HepG2 (cell line): ENCODE measurements at regions not wholly inside any gene's neighbourhood (a gene's known extent, or its start where the extent isn't known, plus 50 kb on each side); places are given as distances from the start of the nearest gene placed in this dataset.

ENCODE experiments used
- ATAC-seq: fragments of 200-7000 bp; cut with Tn5 transposase; 3 replicates; pipeline ENCODE4 v1.9.1; 2020; ENCODE audit warnings: mild to moderate bottlenecking, moderate library complexity
- BruUV-seq: library from RNA; stranded (reverse); fragments of 400-500 nt; replicated peaks from 2 replicates; lab custom pipeline; 2021; lab: Mats Ljungman, UMichigan
- CTCF ChIA-PET: fragments of 300-600 bp; formaldehyde crosslinking; extraction: SDS; loops from one replicate; lab custom pipeline; 2021; ENCODE audit warnings: low total read pairs, inconsistent platforms, low intra/inter-chr PET ratio; lab: Yijun Ruan, JAX
- POLR2A ChIA-PET: fragments of 350-600 bp; sonication (Branson Sonifier 250); formaldehyde crosslinking; loops from one replicate; lab custom pipeline; 2020; ENCODE audit warnings: antibody characterized with exemption, inconsistent platforms; lab: Yijun Ruan, JAX
- DNase-seq: peaks from one replicate; pipeline ENCODE4 v3.0.0-alpha.2; 2015; ENCODE audit warnings: low spot score
- FAIRE-seq: peaks from 3 replicates; lab custom pipeline; 2011; peaks lifted over from hg19 to GRCh38; lab: Jason Lieb, UNC
- H2AFZ ChIP-seq: one replicate; pipeline ENCODE4 v1.6.1; 2011; ENCODE audit warnings: low read length, inconsistent platforms
- H3K27ac ChIP-seq: fragments of 300-600 bp; 3 replicates; pipeline ENCODE4 v1.8.0; 2011; ENCODE audit warnings: mixed run types, mild to moderate bottlenecking, mixed read lengths, low read length, inconsistent platforms; ENCODE audit not compliant: insufficient read depth; ENCODE audit errors: extremely low read length
- H3K27me3 ChIP-seq, 2 experiments: fragments of 200-600 bp in 1 of 2; 2 replicates in 1 of 2; 3 replicates in 1 of 2; pipeline versions ENCODE4 v1.6.0 to v1.8.0; 2011; ENCODE audit warnings: low read length in 2 of 2, mild to moderate bottlenecking in 2 of 2, moderate library complexity in 2 of 2, inconsistent platforms in 1 of 2; ENCODE audit not compliant: insufficient read depth in 2 of 2, control insufficient read depth in 1 of 2
- H3K36me3 ChIP-seq, 2 experiments: fragments of 200-600 bp in 1 of 2; replicated peaks in 1 of 2; 2 replicates in 1 of 2; 3 replicates in 1 of 2; pipeline versions ENCODE4 v1.5.1 to v1.8.0; 2011; ENCODE audit warnings: low read length in 2 of 2, inconsistent platforms in 1 of 2; ENCODE audit not compliant: insufficient read depth in 2 of 2, control insufficient read depth in 1 of 2
- H3K4me1 ChIP-seq: 2 replicates; pipeline ENCODE4 v1.5.1; 2012; ENCODE audit warnings: low read length, inconsistent platforms; ENCODE audit not compliant: insufficient read depth
- H3K4me2 ChIP-seq: 2 replicates; pipeline ENCODE4 v1.6.0; 2011; ENCODE audit warnings: low read depth, low read length, inconsistent platforms
- H3K4me3 ChIP-seq, 3 experiments: fragments of 200-600 bp in 1 of 3; sonication (generic), shearing (Covaris generic) in 1 of 3; replicated peaks in 1 of 3; 2 replicates each; pipeline ENCODE4 v1.5.1; 2011 to 2016; ENCODE audit warnings: low read length in 3 of 3, inconsistent platforms in 2 of 3, low read depth in 2 of 3, mild to moderate bottlenecking in 2 of 3, control low read depth in 1 of 3, mixed read lengths in 1 of 3; ENCODE audit not compliant: insufficient read depth in 1 of 3
- H3K79me2 ChIP-seq: one replicate; pipeline ENCODE4 v1.6.1; 2011; ENCODE audit warnings: low read length, inconsistent platforms; ENCODE audit not compliant: insufficient read depth
- H3K9ac ChIP-seq: 2 replicates; pipeline ENCODE4 v1.6.0; 2011; ENCODE audit warnings: mild to moderate bottlenecking, low read depth, low read length, inconsistent platforms; ENCODE audit not compliant: insufficient read depth
- H3K9me3 ChIP-seq: 2 replicates; pipeline ENCODE4 v1.5.1; 2012; ENCODE audit warnings: mild to moderate bottlenecking, low read length
- H4K20me1 ChIP-seq: 2 replicates; pipeline ENCODE4 v1.6.0; 2011; ENCODE audit warnings: inconsistent platforms, mild to moderate bottlenecking, low read length, moderate library complexity; ENCODE audit not compliant: insufficient read depth
- CHD4 ChIP-seq: fragments of 200-600 bp; sonication (generic); IDR thresholded peaks from 2 replicates; pipeline ENCODE4 v1.7.0; 2017; ENCODE audit warnings: mild to moderate bottlenecking, low read length, borderline replicate concordance
- HMGXB3 ChIP-seq: sonication (generic); formaldehyde crosslinking; IDR thresholded peaks from 2 replicates; pipeline ENCODE4 v1.4.0; 2020; ENCODE audit warnings: missing genetic modification reagents, borderline replicate concordance
- HNRNPH1 ChIP-seq: fragments of 200-400 bp; formaldehyde crosslinking; optimal IDR thresholded peaks from 2 replicates; pipeline ENCODE3; 2017; ENCODE audit warnings: mild to moderate bottlenecking, low read depth, low read length
- MEF2D ChIP-seq: sonication (generic); formaldehyde crosslinking; IDR thresholded peaks from 2 replicates; pipeline ENCODE4 v1.5.1; 2020; ENCODE audit warnings: mild to moderate bottlenecking, missing genetic modification reagents
- MTF1 ChIP-seq: sonication (generic); formaldehyde crosslinking; IDR thresholded peaks from 2 replicates; pipeline ENCODE4 v1.5.0; 2020; ENCODE audit warnings: missing genetic modification reagents
- RARG ChIP-seq: sonication (generic); formaldehyde crosslinking; IDR thresholded peaks from 2 replicates; pipeline ENCODE4 v1.4.0; 2020; ENCODE audit warnings: low read depth, mild to moderate bottlenecking, missing genetic modification reagents
- TEF ChIP-seq: sonication (generic); formaldehyde crosslinking; IDR thresholded peaks from 2 replicates; pipeline ENCODE4 v1.5.0; 2020; ENCODE audit warnings: missing genetic modification reagents
- ZBTB21 ChIP-seq: sonication (generic); formaldehyde crosslinking; IDR thresholded peaks from 2 replicates; pipeline ENCODE4 v1.4.0; 2020; ENCODE audit warnings: missing genetic modification reagents
- ZBTB43 ChIP-seq: sonication (generic); formaldehyde crosslinking; conservative IDR thresholded peaks from 2 replicates; pipeline ENCODE4 v1.4.0; 2020; ENCODE audit warnings: missing genetic modification reagents
- ZNF333 ChIP-seq: sonication (generic); formaldehyde crosslinking; IDR thresholded peaks from 2 replicates; pipeline ENCODE4 v1.4.0; 2020; ENCODE audit warnings: mild to moderate bottlenecking, missing genetic modification reagents, borderline replicate concordance
- ZNF619 ChIP-seq: sonication (generic); formaldehyde crosslinking; IDR thresholded peaks from 2 replicates; pipeline ENCODE4 v1.4.0; 2020; ENCODE audit warnings: mild to moderate bottlenecking, missing genetic modification reagents
- WGBS: methylation state at CpG from one replicate; pipeline ENCODE4 v1.1.6; 2017; ENCODE audit warnings: low lambda C conversion rate; 5-methylcytosine and 5-hydroxymethylcytosine counted together
- in situ Hi-C: cut with HindIII; loops from 2 replicates; pipeline ENCODE4 v1.10.0; 2017; ENCODE audit warnings: low pct_unique_long_range_greater_than_20kb; ENCODE audit not compliant: extremely low pct_ligation_motif_present
- intact Hi-C: fragments of 100-400 bp; cut with micrococcal nuclease; formaldehyde crosslinking; loops from one replicate; pipeline ENCODE4 v1.10.0; 2022; ENCODE audit not compliant: unreplicated experiment

- Histone ChIP-seq H3K9me3 (no peaks in the 10 kb centered on the region), H3K27ac (no peak overlapping the region), H3K9ac (no peak overlapping the region), H4K20me1 (no peaks in the 10 kb centered on the region), H3K36me3 (no peaks in the 10 kb centered on the region), H3K79me2 (no peaks in the 10 kb centered on the region), H3K4me2 (no peak overlapping the region), H3K27me3 (no peaks in the 10 kb centered on the region; a peak in 1 of 5 replicates), H2AFZ (no peak overlapping the region), H3K4me1 (no peaks in the 10 kb centered on the region), H3K4me3 (no peak overlapping the region)
- BruUV-seq = no TSS peak
- no peak for DNase-seq
- intact Hi-C loops (no loop called here), in situ Hi-C loops (no loop called here)
- WGBS = 38% methylated on average over 7 of the region's 7 CpGs
- no peak for ATAC-seq
- no peak for TF ChIP-seq CHD4
- no peak for TF ChIP-seq RARG (CRISPR knock-in tag)
- no peak for TF ChIP-seq TEF (CRISPR knock-in tag)
- TF ChIP-seq MTF1 (CRISPR knock-in tag) = no peak
- TF ChIP-seq MEF2D (CRISPR knock-in tag) = no peak
- no peak for TF ChIP-seq ZBTB43
- no peak for TF ChIP-seq HMGXB3
- TF ChIP-seq HNRNPH1 = no peak
- TF ChIP-seq ZNF619 (CRISPR knock-in tag) = no peak
- TF ChIP-seq ZNF333 (CRISPR knock-in tag) = no peak
- TF ChIP-seq ZBTB21 (CRISPR knock-in tag) = no peak
- CTCF ChIA-PET = no interaction called here
- no peak for FAIRE-seq
- POLR2A ChIA-PET = no interaction called here
These were observed 434.9 kb upstream of the PABPC4L start for GRCh38 chr4:134636338-134637051.
